ENCODE measurements at regions not wholly inside any gene's neighbourhood (a gene's known extent, or its start where the extent isn't known, plus 50 kb on each side); places are given as distances from the start of the nearest gene placed in this dataset.
"Not testable (repeated sequence)": the region's sequence is repeated elsewhere in the genome, so short reads cannot be mapped to it uniquely, and the experiment has no call there.

GRCh38 chr16:35102780-35103403, 1643.5 kb downstream of the TP53TG3F start:
- DNase-seq (ENCODE audit: low read depth in 2 of 2): no peak

DNA sequence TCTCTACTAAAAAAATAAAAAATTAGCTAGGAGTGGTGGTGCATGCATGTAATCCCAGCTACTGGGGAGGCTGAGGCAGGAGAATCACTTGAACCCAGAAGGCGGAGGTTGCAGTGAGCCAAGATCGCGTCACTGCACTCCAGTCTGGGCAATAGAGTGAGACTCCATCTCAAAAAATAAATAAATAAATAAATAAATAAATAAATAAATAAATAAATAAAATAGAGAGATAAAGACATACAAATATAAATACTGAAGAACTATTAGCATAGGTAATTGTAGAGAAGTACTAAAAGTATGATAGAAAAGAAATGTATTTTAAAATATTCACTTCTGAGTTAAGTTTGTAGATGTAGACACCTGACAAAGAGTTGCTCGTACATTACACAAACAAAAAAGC, 1652.4 kb downstream of the TP53TG3F start:
- DNase-seq (ENCODE audit: low read depth in 2 of 2): not testable (repeated sequence)

DNA sequence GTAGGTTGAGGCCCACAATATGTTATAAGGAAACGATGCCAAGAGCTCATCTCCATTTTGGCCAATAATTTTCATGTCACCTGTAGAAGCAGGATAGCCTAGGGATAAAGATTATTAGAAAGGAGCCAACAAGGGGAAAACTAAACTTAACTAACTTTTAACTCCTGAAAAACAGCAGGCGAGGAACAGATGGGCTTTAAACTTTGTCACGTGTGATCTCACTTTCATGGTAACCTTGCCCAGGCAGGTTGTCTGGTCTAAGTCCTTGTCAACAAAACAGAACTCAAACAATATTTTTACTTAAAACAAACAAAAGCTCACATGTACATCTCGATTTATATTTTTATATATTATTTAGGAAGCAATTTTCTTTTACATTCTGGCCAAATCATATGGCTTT, 1672.0 kb downstream of the TP53TG3F start:
- no peak for DNase-seq (ENCODE audit: low read depth in 2 of 2)

- no peak for DNase-seq (ENCODE audit: low read depth in 2 of 2)
Measured at GRCh38 chr16:35134471-35134870, 1675.1 kb downstream of the TP53TG3F start.

DNA sequence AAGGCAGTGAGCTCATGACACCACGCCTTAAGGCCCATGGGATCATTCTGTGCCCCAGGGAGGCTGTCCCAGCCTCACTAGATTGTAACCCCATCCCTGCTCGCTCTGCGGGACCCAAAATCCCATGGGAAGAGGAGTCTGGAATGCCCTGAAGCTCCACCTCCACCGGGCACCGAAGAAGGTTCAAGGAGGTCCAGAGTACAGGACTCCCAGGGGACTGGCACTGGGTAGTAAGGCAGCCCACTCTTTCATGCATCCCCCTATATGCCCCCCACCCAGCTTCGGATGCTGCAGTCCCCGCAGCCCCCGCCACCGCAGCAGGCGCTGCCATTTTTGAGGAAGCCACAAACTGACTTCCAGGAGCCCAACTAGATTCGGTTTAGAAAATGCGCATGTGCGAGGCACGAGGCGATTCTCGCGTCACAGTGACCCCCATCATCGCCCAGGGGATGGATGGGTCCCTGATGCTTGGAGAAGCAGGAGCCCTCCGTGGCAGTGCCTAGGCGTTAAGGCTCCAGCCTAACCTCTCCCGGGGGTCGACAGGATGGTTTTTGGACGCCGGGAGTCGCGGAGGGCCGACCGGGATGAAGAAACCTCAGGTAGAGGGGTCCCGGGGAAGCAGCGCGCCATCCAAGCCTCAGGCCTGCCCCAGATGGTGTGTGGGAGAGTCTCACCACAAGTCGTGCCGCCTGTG, 1681.0 kb downstream of the TP53TG3F start:
- no peak for DNase-seq (ENCODE audit: low read depth in 2 of 2)

GRCh38 chr16:35141303-35141702, 1681.9 kb downstream of the TP53TG3F start:
- DNase-seq (ENCODE audit: low read depth in 2 of 2): no peak

DNA sequence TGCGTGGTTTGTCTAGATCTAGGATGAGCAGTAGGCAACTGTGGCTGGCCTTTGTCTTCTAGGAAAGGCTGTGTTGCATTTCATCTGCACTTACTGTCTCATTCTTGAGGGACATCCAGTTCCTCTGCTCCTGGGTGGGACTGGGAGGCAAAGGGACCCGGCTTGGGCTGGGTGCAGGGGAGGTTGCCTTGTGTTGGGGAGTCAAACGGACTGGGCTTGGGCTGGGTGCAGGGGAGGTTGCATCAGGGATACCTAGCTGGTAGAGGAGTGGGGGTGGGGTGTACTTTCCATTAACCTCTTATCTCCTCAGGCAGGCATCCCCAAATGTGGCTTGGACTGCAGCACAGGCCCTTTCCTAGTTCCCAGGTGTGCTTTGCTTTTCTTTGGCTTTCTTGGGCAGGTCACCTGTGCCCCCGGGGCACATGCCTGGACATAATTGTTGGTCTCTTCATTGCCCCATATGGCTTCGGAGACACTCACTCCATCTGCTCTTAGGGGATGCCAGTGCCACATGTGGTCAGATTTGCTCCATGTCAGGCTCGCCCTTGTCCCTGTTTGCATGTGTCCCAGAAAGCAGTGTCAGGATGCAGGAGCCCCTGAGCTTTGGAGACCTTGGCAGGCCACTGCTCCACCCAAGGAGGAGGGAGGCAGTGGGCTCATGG, 1682.9 kb downstream of the TP53TG3F start:
- DNase-seq (ENCODE audit: low read depth in 2 of 2): no peak

DNA sequence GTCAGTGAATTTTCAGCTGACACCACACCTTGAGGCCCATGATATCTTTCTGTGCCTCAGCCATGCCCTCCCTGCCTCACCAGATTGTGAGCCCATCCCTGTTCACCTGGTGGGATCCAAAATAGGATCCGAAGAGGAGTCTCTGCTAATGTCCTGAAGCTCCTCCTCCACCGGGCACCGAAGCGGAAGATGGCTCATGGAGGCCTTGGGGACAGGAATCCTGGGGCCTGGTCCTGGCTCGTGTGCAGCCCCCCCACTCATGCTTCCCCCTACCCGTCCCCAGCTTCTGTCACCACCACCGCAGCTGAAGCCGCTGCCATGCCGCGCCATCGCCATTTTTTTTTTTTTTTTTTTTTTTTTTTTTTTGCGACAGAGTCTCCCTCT, 1683.4 kb downstream of the TP53TG3F start:
- DNase-seq (ENCODE audit: low read depth in 2 of 2): no peak

GRCh38 chr16:35144212-35144932, 1685.0 kb downstream of the TP53TG3F start:
- no peak for DNase-seq (ENCODE audit: low read depth in 2 of 2)

DNA sequence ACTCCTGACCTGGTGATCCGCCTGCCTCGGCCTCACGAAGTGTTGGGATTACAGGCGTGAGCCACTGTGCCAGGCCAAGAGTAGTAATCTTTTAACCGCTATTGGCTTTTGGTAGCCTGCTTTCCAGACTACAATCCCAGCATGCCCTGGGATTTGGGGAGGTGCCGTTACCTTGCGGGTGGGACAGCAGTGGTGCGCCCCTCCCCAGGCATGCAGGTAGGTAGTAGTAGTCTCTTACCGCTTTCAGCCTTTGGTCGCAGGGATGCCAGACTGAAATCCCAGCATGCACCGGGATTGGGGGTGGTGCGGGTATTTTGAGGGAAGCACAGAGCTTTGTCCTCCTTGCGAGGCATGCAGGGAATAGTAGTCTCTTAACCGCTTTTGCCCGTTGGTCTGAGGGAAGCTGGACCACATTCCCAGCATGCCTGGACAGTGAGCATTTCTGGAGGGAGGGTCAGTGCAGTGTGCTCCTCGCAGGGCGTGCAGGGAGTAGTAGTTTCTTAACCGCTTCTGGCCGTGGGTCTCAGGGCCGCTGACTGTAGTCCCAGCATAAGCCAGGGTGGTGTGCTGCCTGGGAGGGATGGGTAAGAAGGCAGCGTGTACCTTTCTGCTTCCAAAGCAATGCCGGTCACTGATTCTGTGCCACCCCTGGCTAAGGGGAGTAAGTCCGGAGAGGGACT, 1686.8 kb downstream of the TP53TG3F start:
- DNase-seq (ENCODE audit: low read depth in 2 of 2): no peak

DNA sequence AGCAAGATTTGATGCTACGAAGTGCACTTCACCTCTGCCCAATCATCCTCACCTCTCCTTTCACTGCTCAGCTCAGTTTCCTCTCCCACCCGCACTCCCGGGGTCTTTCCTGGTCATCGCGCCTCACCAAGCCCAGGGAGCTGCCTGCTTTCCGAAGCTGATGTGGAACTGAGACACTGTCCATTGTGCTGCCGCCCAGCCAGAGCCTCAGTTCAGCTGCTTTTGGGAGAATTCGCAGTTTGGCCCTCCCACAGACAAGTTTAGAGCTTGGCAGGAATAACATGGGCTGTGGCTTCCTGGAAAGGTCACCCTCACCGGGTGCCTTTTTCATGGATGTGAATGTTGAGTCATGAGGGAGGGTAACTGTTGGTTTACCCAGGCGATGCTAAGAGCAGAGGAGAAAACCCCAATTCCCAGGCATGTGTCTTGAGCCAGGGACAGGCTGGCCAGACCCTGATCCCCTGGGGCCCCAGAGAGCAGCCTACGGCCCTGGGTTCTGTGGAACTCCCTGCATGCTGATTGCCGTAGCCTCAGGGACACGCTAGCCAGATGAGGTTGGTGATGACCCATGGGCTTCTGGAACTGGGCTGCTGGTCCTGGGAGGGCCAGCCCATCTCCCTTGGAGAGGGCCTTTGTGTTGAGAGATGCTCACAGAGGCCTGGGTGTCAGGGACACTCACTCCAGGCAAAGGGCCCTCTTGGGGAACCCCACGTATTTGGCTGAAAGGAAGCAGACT, 1687.5 kb downstream of the TP53TG3F start:
- DNase-seq (ENCODE audit: low read depth in 2 of 2): no peak

GRCh38 chr16:35147556-35148504, 1688.4 kb downstream of the TP53TG3F start:
- DNase-seq (ENCODE audit: low read depth in 2 of 2): no peak

DNA sequence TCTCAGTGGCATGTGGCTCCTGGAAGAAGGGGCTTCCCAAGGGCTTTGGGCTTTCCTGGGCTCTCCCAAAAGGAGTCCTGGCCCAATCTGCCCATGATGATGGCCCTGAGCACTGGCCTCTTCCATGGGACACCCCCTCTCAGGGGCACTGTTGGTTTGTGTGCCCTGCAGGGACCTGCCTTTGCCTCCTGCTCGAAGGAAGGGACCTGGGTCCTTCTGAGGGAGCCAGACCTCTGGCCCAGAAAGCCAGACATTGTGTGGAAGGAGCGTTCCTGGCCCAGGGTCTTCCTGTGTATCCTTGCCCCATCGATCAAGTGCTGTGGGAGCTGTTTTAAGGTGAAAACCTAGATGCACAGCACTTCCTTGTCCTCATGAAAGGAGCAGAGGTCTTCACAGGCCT, 1689.3 kb downstream of the TP53TG3F start:
- no peak for DNase-seq (ENCODE audit: low read depth in 2 of 2)

GRCh38 chr16:35149550-35149949, 1690.1 kb downstream of the TP53TG3F start:
- no peak for DNase-seq (ENCODE audit: low read depth in 2 of 2)

DNA sequence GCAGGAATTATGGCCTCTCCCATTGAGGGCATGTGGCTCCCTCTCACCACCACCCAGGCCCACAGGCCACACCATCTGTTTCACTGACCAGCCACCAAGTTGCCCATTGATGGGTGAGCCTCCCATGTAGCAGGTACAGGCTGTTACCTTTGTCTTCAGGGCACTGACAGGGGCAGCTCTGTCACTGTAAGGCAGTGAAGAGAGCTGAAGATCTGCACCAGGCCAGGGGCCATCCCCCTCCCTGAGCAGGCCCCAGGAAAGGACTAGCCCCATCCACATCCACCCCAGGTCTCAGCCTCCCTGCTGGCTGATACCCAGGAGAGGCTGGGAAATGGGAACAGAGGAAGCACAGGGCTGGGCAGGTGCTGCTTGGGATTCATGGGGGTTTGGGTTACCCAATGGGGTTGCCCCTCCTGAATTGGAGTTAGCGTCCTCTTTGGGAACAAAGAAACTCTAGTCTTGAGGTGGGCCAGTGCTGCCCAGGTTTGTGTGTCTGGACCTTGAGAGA, 1691.4 kb downstream of the TP53TG3F start:
- DNase-seq (ENCODE audit: low read depth in 2 of 2): no peak

- DNase-seq (ENCODE audit: low read depth in 2 of 2): no peak
Measured at GRCh38 chr16:35152067-35152627, 1692.7 kb downstream of the TP53TG3F start.

DNA sequence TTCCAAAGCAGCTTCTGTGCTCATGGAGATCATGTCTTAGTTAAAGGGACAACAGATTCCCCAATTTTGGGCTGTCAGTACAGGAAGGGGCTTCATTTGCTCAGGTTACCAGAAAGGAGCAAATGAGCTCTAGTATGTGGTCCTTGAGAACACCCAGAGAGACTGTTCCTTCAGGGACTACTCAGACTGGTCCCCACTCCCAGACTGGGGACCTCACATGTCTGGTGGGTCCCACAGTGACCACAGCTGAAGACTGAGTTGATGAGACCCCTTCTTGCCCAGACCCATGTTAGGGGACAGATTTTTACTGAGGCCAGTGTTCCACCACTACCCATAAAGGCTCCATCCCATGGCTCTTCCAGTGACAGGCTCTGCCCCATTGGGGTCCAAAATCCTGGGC, 1695.2 kb downstream of the TP53TG3F start:
- no peak for DNase-seq (ENCODE audit: low read depth in 2 of 2)

DNA sequence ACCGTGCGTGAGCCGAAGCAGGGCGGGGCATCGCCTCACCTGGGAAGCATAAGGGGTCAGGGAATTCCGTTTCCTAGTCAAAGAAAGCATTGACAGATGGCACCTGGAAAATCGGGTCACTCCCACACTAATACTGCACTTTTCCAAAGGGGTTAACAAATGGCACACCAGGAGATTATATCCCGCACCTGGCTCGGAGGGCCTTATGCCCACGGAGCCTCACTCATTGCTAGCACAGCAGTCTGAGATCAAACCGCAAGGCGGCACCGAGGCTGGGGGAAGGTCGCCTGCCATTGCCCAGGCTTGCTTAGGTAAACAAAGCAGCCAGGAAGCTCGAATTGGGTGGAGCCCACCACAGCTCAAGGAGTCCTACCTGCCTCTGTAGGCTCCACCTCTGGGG, 1698.1 kb downstream of the TP53TG3F start:
- not testable (repeated sequence) for DNase-seq (ENCODE audit: low read depth in 2 of 2)

DNA sequence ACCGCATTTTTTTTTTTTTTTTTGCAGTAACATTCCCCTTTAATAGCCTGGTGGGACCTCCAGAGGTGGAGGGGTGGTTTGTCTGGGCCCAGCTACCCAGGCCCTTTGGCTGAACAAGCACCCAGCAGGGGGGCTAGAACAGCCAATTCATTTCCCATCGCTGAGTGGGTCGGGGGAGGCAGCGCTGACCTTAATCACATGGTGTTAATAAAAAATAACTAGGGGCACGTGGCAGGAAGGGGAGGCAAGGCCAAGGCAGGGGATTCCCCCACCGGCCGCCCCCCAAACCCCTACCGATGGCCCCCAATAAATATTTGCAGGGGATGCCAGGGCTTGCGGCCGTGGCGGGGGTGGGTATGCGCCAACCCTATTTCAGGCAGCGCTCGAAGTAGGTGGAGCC, 1709.9 kb downstream of the TP53TG3F start:
- not testable (repeated sequence) for DNase-seq (ENCODE audit: low read depth in 2 of 2)
